Suppressor macrophage treated with lipopolysaccharide for 4 hours (primary cell): ENCODE measurements at regions not wholly inside any gene's neighbourhood (a gene's known extent, or its start where the extent isn't known, plus 50 kb on each side); places are given as distances from the start of the nearest gene placed in this dataset.
"Not testable (repeated sequence)": the region's sequence is repeated elsewhere in the genome, so short reads cannot be mapped to it uniquely, and the experiment has no call there.

Experiments
- DNase-seq: peaks from one replicate; pipeline ENCODE4 v3.0.0-alpha.2; 2020

DNA sequence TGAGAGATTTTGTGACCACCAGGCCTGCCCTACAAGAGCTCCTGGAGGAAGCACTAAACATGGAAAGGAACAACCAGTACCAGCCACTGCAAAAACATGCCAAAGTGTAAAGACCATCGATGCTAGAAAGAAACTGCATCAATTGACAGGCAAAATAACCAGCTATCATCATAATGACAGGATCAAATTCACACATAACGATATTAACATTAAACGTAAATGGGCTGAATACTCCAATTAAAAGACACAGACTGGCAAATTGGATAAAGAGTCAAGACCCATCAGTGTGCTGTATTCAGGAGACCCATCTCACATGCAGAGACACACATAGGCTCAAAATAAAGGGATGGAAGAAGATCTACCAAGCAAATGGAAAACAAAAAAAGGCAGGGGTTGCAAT lies 182.4 kb downstream of the PRELID2 start:
- not testable (repeated sequence) for DNase-seq

DNA sequence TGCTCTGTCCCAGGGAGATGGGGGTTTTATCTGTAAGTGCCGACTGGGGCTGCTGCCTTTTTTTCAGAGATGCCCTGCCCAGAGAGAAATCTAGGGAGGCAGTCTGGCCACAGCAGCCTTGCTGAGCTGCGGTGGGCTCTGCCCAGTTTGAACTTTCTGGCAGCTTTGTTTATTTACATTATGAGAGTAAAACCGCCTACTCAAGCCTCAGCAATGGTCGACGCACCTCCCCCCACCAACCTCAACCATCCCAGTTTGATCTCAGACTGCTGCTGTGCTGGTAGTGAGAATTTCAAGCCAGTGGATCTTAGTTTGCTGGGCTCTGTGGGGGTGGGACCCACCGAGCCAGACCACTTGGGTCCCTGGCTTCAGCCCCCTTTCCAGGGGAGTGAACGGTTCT lies 188.0 kb downstream of the PRELID2 start:
- not testable (repeated sequence) for DNase-seq

DNA sequence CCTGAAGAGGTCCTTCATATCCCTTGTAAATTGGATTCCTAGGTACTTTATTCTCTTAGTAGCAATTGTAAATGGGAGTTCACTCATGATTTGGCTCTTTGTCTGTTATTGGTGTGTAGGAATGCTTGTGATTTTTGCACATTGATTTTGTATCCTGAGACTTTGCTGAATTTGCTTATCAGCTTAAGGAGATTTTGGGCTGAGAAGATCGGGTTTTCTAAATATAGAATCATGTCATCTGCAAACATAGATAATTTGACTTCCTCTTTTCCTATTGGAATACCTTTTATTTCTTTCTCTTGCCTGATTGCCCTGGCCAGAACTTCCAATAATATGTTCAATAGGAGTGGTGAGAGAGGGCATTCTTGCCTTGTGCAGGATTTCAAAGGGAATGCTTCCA lies 191.9 kb downstream of the PRELID2 start:
- not testable (repeated sequence) for DNase-seq

DNA sequence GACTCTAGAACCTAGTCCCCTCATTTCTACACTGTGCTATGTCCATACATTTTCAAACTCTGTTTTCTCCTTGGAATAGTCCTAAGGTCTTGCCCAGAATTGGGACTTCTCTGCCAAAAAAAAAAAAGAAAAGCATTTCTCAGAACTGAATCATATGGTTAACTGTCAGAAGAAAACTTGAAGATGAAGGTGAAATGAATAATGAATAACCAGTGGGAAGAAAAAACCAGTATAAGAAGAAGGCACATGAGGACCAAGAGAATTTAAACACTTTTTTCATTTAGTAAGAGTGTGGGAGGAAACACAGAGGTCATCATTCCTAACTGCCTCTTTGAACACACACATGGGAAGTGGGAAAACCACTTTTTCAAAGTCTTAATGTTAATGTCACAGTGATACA lies 197.7 kb downstream of the PRELID2 start:
- no peak for DNase-seq

DNA sequence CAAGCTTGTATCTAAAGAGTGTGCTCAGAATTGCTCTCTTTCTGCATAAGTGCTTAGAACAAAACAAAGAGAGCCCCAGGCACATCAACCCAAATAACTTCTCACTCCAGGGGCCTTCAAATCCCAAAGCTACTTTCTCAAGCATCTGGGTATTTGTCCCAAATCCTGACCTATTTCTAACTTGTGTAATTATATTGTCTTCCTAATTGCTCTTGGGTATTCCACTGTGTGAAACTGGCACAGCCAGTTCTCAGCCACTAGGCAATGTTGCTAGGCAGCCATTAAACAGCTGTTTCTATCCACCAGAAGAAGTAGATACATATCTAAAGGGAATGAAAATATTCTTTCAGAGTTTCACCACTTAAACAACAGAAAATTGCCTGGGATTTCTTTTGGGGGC lies 198.8 kb downstream of the PRELID2 start:
- DNase-seq, result no peak

DNA sequence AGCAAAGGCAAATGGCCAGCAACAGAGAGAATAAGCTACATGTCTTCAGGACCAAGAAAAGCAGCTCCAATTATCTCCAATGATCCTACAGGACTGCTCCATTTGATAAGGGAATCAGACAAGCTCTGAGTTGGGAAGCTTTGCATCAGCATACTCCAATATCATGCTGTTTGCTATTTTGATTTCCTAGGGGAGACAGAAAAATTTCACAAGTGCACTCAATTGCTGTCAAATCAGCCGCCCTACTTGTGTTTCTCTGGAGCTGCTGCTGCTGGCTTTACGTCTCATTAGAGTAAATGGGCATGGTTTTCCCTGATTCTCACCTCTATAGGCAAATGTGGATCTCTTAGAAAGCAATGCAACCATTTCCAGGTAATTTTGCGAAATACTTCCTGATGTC lies 201.7 kb downstream of the PRELID2 start:
- no peak for DNase-seq

DNA sequence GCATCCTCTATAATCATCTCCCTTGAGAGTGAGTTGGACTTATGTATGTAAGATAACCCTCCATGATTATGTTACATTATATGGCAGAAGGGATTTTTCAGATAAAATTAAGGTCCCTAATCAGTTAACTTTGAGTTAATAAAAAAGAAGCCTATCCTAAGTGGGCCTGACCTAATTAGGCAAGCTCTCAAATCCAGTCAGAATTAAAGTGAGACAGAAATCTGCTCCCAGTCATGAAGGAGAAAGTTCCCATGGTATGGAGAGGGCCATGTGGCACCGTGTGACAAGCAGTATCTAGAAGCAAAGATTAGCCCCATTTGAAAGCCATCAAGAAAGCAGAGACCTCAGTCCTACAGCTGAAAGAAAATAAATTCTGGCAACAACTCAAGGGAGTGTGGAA lies 202.4 kb downstream of the PRELID2 start:
- DNase-seq, result no peak

DNA sequence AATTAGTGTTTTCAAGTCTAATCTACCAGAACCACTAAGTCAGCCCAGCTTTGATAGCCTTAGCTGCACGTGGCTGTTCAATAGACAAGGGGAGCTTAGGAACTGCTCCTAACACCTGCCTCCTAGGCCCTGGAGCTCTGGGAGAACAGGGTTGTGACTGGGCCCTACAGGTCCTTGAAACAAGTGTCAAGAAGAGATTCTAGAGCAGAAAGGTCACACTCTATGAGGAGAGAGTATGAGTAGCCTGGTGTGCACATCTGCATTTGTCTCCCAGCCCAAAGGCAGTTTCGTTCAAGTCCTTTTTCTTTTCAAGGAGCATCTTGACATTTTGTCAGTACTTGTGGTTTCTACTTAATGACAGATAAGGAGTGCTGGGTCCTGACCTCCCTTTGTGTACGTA lies 206.1 kb downstream of the PRELID2 start:
- no peak for DNase-seq

DNA sequence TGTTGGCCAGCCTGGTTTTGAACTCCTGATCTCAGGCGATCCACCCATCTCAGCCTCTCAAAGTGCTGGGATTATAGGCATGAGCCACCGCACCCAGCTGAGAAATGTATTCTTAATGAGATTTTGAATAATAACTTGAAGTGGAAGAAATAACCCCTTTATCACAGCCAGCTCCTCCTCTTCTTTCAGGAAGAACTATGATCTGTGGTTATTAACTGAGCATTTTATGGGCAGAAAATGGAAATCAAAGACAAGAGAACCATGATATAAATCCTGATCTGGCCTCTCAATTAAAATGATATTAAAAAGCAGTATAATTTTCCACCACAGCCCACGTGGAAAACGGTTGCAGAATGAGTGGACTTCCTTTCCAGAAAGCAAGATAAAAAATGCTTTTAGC lies 206.6 kb downstream of the PRELID2 start:
- DNase-seq, result no peak

DNA sequence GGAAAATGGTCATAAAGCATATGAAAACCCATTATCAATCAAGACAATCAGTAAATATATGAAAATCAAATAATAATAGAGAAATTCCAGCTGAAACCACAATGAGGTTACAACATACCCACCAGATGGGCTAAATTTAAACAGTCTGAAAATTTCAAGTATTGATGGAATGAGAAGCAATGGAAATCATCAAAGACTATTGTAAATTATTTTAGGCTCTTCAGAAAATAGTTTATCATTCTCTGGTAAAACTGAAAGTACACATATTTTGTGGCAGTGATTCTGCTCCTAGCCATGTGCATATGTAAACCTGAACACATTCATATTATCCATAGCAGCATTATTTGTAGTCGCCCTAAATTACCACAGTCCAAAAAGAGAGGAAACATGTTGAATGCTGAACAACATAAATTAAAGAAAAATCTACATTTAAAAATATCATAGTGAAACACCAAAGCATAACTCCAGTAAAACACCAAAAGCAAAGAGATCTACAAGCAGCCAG lies 215.3 kb downstream of the PRELID2 start:
- no peak for DNase-seq

DNA sequence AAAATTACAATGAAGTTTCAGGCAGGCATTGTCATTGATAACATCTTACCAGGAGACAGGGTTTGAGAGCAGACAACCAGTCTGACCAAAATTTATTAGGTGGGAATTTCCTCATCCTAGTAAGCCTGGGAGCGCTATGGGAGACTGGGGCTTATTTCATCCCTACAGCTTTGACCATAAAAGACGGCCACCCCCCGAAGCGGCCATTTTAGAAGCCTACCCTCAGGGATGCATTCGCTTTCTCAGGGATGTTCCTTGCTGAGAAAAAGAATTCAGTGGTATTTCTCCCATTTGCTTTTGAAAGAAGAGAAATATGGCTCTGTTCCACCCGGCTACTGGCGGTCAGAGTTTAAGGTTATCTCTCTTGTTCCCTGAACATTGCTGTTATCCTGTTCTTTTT lies 218.4 kb downstream of the PRELID2 start:
- not testable (repeated sequence) for DNase-seq

DNA sequence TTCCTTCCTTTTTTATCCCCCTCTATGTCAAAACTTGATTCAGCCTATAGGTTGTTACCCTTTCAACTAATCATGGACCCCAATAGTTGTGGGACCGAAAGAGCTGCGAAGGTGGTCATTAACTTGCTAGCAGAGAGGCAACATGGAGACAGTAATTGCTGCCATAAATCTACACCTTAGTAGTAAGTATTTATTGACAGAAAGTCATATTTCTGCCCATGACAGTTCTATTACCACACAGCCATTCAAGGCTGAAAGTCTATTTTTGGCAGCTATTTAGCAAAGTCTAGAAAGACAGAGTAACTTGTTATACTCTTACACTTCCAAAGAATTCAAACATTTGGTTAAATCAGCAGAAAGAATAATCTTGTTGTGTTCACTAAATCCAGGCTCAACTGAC lies 236.2 kb downstream of the PRELID2 start:
- DNase-seq, result no peak

DNA sequence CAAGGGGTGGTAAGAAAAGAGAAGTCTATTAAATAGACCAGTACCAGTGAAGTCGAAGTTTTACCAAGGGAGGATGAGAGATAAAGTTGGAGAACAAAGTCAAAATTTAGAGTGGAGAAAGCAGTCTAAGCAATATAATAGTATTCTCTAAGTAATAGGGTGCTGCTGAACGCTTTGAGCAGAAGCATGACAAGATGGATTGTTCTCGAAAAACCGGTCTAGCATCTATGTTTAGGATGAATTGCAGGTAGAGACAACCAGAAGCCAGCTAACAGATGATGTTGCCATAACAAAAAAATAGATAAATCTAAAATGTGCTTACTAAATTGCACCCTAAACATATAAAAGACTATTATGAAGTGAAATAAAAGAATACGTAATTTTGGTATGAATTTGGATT lies 237.0 kb downstream of the PRELID2 start:
- DNase-seq, result no peak

DNA sequence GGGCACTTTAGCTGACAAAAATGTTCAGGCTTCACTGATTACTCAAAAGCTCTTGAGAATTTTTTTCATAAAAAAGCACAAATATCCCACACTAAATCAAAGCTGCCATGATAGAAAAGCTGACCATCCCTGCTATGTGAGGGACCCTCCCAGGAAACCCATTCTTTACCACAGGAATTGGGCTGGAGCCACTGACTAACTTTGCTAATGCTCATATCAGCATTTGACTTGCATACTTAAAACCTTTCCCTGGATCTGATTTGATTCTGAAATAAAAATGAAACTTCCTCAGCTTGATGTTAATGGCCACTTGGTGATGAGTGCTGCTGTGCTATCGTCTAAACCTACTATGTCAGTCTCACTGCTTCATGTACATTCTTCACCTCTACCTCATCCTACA lies 243.6 kb downstream of the PRELID2 start:
- DNase-seq, result no peak

DNA sequence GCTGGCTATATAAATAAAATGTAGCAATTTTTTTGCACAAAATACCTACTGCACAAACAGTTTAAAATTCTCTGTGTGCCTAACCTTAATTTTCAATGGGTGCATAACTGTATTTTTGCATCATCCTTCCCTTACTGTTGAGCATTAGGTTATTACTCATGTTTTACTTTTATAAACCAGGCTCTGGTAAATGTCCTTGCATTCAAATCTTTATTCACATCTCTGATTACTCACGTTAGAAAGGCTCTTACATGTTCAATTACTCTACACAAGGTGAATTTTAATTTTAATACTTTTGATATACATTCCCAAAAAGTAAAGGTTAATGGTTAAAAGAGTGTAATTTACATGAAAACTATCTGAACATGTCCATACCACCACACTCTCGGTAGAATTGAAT lies 246.1 kb downstream of the PRELID2 start:
- DNase-seq, result no peak

DNA sequence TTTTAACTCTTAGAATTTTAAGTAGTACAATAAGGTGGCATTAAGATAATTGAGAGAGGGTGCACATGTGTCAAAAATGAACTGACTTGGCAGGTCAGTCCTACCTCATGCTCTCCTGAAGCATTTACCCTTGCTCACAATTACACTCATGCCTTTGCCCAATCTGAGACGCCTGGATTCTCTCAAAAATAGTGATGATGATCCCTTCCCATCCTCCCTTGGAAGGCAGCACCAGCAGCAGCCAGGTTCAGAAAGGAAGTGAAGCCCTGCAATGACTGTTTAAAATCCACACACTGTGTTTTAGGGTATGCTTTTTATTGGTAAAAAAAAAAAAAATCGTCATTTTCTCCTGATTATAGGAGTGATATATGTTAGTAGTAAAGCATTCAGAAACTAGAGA lies 246.6 kb downstream of the PRELID2 start:
- no peak for DNase-seq

DNA sequence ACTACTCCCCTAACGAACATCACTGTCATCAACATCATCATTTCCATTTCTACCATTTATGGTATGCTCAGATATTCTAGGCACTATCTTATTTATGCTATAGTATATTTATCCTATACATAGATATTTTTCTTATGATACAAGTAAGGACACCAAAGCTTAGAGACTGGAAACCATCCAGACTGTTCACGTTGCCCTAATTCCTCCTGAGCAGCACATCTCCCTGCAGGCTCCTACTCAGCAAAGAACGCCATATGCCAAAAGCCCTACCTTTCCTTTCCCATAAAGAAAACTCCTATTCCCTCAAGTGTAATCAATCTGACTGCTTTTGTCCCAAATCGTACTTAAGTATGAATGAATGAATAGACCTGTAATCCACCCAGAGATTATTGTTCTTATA lies 247.0 kb downstream of the PRELID2 start:
- DNase-seq, result no peak

DNA sequence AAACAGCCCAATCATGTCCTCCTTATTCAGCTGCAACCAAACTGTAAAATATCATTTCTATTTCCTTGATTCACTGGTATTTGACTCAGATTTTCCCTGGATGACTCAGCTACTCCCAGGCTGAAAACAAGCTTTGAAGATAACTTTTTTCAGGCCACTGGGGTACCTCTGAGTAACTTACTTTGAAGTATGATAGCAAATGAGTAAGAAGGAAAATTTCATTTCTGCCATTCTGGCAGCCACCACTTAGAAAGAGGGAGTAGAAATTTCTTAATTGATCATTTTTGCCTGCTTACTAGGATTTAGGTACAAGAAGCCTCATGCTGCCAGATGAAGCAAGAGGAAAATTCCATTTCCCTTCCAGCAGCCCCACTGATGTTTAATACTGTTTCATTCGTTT lies 247.4 kb downstream of the PRELID2 start:
- no peak for DNase-seq

DNA sequence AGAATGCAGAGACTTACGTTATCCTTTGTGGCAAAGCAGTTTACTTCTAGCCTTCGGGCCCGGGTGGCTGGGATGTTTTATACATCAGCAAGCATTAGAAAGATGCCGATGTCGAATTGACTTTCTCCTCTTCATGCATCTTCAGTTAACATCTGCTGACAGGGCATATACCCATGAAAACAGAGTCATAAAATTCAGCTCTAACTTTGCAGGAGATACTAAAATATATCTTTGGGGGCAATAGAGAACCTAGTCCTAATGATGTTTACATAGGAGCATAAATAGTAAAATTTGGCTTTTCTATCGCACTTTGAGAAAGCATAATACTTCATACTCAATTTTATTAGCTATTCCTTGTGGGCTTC lies 247.9 kb downstream of the PRELID2 start:
- no peak for DNase-seq

DNA sequence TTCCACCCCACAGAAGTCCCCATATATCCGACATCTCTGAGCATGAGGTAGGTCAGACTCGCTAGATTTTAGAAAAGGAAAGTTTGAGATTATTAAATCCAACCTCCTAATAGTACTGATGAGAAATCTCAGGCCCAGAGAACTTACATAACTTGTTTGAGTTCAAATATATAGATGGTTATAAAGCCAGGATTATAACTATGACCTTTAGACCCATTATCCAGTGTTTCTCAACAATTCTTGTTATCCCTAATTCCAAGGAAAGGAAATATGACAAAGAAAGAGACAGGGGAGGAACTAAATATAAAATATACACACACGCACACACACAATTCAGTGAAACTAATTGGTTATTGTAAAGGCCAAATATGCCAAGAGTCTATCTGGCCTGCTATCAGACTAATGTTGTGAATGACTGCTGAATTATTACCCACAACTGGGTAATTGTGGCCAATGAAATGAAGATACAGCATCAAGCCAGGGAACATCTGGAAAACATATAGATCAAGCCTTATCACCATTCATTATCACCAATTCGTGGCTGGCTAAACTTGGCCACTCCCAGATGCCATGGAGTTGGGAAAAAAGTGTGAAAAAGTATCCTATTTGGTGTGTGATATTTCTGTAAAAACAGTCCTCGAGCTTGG lies 248.4 kb downstream of the PRELID2 start:
- DNase-seq, result no peak

DNA sequence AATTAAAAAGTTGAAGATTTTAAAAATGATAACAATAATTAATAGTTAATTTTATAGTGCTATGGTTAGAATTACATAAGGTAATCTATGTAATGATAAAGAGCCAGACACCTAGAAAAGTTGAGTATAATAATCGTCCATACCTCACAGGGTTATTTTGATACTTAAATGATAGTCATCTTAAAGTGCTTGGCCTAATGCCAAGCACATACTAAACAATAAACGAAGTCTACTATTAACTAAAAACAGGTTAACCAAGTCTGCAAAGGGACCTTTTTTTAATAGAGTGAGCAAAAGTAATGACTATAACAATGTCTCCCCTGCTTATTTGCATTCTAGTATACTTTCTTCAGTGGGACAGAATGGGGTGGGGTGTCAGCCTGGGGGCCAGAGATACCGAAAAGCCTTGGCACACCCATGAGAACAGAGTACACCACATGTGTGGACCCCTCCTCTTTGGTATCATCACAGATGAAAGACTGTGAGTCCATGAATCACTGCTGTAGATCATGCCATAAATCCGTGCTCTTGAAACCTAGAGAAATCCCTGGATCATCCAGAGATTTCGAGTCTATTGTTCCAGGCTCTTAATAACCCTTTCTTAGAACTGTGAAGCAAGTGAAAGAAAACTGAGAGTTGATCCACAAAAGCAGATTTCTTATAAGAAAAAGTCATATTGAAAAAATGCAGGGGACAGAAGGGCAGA lies 249.5 kb downstream of the PRELID2 start:
- DNase-seq, result no peak

DNA sequence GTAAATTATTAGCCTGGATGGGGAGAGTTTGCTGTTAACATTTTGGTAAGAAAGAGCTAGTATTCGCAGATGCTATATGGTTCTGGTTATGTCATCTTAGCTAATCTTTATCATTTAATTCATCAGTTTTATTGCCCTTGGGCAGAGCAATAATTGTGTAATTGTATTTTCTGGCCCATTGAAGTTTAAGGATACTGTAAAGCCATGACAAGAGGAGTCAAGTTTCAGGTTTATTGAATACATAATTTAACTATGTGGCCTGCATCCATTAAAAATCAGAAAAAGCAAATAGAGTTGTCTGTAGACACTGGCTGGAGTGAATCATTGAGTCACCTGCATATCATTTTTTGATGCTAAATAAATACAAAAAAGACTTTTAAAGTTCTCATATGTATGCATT lies 255.8 kb downstream of the PRELID2 start:
- DNase-seq, result no peak

DNA sequence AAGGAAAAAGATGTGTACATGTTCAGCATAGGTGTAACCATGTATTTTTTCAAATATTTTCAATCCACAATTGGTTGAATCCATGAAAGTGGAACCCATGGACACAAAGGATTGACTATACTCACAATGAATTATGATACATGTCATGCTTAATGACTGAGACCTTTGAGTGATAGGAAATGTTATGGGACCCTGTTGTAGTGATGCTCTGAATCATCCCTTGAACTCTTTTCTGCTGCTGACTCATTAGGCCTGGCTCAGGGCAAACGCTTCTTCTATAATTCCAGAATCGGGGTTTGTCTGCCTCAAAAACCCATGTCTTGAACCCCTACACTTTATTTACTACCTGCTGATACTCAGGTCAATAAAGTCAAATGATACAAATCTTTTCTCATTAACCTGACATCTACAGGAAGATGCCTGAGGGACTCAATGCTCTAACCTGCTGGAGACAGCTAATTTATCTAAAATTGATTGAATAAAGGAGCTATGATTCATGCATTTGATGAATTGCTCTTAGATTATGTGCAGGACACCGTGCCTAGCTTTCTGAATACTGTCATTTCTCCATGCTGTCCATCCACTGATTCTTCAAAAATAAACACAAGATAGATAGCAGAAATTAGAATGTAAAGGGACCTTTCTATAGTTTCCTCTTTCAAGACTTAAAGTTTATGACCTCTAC lies 260.1 kb downstream of the PRELID2 start:
- no peak for DNase-seq

DNA sequence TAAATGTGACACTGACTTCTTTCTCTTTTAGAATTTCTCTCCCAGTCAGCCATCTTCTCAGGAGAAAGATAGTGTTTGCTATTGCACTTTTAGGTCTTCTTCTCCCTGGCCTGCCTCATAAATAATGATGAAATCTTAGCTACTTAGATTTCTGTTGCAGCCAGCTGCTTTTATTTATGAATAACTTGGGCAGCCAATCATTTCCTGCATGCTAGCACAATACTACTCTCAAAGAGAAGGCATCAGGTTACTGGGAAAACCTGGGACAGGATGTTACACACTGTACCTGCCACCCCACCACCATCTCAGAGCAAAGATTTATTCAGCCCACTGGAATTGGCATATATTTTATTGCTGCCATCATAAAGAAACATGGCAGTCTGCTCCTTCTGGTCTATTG lies 266.6 kb downstream of the PRELID2 start:
- DNase-seq, result no peak
